EH (cell line): ENCODE measurements at regions not wholly inside any gene's neighbourhood (a gene's known extent, or its start where the extent isn't known, plus 50 kb on each side); places are given as distances from the start of the nearest gene placed in this dataset.

Experiments used
- DNase-seq: peaks from one replicate; pipeline ENCODE4 v3.0.0-alpha.2; 2015; ENCODE audit warnings: low read depth

DNA sequence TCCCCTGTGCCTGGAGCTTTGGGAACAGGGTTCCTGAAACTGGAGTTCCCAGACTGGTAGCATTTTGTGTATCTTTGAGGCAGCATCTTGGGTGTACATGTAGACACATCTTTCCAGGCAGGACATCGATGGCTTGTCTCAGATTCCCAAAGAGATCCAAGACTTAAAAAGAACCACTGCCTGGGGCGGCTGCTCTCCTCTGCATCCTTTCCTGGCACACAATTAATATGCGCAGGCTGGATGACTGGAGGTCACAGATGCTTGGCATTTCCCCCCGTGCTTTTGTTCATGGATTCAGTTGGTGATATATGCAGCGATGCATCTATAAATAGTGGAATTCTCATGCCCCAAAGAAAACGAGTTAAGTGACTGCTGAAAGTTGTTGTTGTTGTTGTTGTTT is 80.5 kb downstream of the CLDN34 start:
- DNase-seq, result peak; percentile 55

DNA sequence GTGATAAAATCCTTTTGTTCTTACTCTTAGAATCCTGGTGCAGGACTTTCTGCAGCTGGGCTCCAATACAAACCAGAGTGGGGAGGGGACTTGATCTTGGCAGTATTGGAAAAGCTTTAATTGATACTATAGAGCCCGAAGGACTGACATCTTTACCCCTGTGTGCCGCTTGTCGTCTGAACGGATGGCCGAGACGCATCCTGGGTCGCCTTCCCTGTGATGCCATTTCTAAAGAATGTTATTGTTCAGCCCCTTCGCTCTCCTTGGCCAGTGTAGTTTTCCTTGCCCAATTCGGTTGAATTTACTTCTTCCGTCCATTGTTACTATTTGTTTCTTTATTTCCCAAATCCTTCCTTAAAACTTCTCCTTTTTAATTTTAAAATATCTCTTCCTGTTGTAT is 80.9 kb downstream of the CLDN34 start:
- DNase-seq, result peak; percentile 52

DNA sequence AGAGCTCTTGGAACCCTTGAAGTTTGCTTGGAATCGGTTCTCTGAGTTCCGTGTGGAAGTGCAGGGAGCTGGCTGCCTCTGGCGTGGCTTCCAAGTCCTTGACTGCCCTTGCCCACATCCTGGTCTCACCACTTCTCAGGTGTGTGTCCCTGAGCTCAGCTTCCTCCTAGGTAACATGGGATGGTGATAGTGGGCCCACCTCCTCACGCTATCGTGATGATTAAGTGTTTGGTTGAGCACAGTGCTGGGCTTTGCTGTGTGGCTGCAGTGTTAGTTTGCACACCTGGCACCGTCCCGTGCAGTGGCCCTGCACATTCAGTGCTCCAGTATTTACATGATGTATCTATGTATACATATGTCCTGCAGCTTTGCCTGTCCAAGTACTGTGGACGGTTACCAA is 81.5 kb downstream of the CLDN34 start:
- no peak for DNase-seq

DNA sequence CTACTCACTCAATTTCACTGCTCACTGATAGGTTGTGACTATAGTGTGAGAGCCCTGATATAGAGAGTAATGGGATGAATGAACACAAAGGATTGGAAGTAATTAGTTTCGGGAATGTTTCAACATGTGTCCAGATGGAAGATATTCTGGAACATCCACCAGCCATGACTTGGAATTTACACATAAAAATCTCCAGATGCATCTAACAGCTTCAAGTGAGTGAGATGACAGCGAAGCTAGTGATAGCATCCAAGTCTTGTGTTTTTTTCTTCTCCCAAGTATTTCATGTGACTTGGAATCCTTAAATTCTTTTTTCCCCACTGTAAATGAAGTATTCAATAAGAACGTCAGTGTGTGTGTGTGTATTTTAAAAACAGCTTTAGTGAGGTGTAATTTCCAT is 82.1 kb downstream of the CLDN34 start:
- peak; percentile 56 for DNase-seq

DNA sequence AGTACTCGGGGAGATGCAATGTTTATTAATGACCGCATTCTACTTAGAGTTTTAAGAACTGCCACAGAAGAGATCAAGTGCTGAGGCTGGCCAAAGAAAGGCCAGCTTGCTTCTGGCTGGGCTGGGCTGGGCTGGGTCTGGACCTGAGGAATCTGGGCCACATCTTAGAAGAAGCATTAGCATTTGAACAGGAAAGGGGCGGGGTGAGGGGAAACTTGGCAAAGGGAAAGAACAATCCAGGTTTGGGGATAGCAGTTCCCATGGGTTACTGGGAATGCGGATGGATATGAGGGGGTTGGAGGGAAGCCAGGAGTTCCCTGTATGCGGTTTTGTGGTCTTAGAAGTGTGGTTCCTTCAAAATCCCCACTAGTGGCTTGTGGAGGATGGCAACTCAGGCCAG is 83.3 kb downstream of the CLDN34 start:
- no peak for DNase-seq

DNA sequence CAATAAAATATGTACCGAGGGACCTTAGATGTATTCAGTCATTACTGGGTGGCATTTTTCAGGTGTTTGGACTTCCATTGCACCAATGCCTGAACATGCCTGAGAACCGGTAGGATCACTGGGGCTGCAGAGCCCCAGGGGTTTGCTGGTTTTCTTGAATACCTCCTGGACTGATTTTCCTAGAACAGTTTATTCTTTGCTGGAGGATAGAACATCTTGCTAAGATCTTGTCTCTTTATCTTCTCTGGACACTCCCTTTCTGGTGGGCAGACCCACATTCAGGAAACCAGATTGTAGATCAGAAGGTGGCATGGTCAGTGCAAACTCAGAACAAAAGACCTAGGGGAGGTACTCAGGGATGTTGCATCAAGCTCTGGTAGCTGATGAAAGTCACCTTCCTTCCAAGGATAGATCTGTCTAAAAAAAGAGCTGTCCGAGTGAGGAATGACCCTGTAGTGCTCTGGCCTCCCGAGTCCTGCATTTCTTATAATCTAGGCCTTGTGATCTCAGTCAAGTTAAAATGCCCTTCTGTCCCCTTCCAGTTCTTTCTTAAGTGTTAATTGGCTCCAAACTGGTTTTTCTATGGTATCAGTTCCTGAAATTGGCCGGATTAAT is 84.8 kb downstream of the CLDN34 start:
- no peak for DNase-seq

DNA sequence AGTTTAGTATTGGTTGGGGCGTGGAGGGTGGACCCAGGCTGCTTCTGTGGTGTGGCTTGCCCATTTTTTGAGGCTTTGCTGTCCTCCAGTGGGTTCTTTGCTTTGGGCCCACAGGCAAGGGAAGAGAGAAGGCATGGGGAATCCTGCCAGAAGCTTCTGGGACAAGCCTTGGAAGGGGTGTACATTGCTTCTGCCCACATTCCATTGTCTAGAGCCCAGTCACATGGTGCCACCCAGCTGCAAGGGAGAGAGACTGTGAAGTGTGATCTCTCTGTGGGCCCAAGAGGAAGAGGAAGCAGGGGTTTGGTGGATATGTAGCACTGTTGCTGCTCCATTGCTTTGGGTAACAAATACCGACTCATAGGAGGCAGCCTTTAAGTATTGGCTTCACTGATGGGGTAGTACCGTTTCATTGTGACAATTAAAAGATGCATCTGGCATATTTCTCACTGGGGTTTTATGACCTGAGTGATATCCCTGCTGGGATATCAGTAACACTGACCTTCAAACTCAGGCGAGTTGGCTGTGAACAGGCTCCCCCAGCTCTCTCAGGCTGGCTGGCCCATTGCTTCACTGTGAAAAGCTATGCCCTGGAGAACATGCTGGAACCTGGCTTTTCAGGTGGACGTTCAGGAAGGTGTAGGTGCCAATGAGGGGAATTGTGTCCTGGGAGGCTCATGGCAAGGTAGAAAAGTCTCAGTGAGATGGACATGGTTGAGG is 85.9 kb downstream of the CLDN34 start:
- peak; percentile 52 for DNase-seq

DNA sequence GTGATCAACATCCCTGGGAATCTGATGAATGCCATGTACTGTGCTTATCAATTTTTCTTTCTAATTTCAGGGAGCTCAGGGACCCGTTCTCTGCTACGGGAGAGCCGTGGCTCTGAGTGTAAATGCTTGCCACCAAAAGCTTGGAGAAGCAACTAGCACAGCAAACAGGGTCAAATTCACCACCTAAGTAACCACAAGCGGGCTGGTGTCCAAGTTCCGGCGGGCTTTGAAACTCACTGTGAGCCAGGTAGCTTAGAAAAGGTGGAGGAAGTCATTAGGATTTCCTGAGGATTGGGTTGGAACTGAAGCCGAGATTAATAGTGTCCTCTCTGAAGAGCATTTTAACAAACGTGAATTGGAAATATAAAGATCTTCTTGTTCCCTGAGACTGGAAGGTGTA is 87.2 kb downstream of the CLDN34 start:
- DNase-seq, result no peak

DNA sequence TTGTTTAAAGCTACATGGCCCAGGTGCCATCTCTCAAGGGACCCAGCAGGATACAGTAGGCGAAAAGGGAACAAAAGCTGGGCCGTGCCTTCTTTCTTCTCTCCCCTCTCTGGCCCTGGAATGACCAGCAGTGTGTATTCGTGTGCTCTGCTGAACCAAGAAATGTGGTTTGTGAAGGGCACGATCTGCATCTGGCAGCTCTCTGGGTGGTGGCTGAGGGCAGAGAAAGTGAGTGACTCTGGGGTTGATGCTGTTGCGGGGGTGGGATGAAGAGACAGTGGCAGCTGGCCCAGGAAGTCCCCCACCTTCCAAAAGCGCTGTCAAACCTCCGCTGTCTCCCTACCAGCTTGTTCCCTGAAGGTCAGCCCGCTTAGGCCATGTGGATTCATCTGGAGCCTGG is 88.3 kb downstream of the CLDN34 start:
- no peak for DNase-seq

DNA sequence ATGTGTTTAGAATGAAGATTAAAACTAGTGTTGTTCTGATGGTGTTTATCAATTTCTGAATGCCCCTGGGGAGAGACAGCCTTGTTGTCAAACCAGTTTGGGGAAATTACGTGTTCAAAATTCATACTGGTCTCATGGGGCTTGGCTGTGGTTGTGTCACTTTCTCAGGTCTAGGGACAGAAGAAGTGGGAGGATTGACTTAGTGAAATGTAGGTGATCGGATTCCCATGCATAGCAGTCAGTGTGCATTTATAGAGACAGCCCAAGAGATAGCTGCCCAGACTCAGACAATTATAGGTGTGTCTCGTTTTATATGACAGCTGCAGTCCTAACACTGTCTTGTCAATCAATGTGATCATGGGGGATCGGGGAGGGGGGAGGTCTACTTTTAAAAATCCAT is 94.4 kb upstream of the CLCN4 start:
- no peak for DNase-seq

DNA sequence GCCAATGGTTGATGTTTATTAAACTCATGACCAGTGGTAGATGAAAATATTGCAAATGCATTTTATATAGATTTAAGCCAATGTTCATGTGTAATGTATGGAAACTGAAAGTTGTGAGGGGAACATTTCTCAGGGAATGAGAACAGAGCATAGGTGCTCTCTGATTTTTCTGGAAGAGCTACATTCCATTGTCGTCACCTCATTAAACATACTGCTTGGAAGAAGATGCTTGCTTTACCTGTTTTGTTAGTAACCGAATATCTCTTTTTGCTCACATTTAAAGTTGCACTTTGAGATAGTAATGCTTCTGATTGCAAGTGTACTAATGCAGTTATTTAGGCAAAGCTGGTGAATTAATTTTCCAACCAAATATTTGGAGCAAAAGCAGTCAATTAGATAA is 93.8 kb upstream of the CLCN4 start:
- DNase-seq, result no peak

DNA sequence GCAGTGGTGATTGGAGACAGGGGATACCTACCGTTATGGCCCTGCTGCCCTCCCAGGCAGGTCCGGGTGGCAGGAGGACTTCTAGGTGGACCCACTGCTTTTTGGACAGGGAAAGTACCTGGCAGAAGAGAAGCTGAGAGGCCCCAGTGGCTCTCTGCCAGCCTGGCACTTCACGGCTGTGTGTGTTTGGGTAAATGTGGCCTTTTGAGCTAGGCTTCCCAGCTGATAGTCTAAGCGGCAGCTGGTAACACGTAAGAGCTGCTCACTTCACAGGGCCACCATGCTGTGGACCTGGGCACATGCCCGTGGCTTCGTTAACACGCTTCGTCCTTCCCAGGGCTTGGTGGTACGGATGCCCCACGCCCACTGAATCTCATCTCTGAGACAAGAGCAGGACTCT is 92.0 kb upstream of the CLCN4 start:
- no peak for DNase-seq

DNA sequence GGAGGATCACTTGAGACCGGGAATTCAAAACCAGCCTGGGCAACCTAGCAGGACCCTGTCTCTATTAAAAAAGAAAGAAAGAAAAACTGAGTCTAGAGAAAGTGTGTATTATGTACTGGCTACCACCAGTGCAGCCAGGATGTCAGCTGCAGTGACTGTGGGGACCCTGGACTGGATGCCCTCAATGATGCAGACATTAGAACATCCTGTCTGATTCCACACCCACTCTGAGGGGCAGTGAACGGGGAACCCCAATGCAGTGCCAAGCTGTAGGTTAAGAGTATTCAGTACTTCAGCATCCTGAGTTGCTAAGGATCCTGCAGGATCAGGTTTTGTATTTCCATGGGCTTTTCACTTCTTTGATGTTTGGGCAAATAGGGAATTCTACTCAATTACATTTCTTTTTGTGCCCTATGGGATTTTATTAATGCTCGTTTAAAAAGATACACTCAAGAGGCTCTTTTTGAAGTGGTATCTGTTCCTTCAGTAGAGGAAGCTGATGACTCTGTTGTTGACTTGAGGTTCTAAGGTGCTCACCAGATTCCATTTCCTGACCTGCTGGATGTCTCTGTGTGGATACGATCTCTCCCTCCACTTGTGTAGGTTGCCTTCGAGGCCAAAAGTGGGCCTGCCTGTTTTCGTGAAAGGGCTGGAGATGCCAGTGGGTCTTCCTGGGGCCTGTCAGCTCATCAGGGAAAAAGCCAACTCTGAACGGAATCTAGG is 85.9 kb upstream of the CLCN4 start:
- no peak for DNase-seq

DNA sequence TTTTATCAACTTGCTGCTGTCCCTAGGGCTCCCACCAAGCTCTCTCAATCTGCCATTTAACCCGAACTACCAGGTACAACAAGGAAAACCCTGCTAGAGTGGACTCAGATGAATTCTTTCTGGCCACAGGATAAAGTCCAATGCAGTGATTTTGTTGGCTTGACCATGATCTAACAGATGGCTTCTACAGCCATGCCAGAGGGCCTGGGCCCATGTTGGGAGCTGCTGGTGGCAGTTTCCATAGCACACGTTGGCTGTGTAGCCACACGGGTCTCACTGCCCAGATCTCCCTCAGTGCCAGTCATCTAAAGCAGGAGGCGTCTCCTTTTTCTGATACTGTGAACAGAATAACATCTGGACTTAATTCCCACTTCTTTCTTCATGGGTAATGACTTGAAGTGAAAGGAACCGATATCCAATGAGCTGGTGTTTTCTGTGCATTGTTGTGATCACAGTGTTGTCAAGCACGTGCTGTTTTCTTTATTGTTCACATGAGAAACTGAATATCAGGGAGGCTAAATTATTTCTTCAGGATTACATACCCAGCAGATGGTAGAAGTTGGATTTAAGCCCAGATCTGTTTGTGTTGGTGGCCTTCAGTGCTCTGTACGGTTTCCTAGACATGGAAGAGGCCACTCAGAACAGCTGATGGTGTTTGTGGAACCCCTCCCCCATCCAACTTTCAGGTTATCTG is 85.2 kb upstream of the CLCN4 start:
- DNase-seq, result no peak

DNA sequence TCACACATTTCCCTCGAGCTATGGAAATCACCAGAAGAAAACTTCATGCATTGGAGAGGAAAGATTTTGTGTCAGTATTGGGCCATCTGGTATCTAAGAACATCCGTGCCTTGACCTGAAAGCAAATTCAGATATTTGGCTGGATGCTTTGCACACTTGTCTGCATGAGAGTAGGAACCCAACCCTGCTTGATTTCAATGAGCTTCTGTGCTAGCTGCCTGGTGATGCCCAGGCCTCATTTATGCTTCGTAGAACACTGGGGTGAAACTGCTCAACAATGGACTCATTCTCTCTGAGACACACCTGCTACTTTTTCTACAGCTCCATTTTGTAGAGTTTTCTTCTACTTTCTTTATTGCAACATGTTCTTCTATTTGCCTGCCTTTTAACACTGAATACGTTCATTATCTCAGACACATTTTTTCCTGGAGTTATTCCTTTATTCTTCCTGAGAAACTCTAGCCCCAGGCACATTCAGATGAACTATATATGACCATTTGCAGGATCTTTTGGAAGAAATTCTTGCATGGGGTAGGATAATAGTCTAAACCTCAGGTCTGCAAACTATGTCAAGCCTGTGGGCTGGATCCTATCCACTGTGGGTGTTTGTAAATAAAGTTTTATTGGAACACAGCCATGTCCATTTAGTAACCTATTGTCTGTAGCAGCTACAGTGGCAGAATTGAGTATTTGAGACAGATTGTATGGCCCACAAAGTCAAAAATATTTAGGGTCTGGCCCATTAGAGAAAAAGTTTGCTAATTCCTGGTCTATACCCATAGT is 83.8 kb upstream of the CLCN4 start:
- DNase-seq, result no peak

DNA sequence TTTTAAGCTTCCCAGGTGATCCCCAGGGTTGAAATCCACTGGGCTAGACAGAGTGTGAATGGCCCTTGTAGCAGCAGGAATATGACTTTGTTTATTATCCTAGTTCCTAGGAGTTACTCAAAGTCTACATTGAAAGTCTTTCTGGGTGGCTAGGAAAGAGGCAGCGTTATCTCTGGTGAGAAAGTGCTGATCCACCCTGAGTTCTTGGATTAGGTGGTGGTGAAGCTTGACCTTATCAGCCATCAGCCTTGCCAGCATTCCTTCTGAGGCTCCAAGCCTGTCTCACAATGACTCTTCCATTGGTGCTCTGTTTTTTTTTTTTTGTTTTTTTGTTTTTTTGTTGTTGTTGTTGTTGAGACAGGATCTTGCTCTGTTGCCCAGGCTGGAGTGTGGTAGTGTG is 83.1 kb upstream of the CLCN4 start:
- no peak for DNase-seq

DNA sequence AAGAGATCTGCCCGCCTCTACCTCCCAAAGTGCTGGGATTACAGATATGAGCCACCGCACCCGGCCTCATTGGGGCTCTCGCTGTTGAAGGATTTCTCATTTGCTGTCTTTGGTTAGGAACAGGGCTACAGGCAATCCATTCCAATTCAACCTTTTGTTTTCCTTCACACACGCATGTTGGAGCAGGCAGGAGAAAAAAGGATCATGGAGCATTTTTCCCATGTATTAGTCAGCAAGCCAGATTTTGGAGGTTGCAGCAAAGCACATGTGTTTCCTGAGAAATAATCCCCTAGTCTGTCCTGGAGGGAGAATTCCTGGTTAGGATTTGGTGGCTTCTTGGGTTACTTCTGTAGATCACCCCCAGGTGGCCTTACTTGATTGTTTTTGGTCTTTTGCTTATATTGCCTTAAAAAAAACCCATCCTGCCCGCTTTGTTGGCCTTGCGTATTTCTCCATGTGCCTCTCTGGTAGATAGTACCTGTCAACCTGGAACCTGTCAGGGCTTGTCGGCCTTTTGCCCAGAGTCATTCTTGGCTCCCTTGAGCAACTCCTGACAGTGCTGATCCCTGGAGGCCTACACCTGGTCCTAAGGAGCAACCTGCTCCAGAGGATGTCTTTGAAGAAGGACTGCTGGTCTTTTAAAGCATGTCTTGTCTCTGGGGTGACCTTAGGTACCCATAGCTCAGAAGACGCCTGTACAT is 82.4 kb upstream of the CLCN4 start:
- no peak for DNase-seq

DNA sequence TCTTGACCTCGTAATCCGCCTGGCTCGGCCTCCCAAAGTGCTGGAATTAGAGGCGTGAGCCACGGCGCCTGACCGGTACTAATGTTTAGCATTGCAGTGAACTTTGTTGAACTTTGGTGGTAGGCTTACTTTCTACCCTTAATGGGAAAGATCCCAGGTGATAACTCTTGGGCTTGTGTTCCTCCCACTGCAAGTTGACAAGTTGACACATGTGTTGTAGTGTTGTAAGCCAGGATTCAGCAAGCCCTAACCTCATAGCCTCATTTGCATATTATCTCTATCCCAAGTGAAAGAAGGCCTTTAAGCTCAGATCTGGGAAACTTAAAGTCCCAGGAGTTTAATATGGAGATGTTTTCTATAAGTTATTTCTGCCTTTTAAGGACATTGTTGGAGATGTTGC is 80.0 kb upstream of the CLCN4 start:
- DNase-seq, result no peak

DNA sequence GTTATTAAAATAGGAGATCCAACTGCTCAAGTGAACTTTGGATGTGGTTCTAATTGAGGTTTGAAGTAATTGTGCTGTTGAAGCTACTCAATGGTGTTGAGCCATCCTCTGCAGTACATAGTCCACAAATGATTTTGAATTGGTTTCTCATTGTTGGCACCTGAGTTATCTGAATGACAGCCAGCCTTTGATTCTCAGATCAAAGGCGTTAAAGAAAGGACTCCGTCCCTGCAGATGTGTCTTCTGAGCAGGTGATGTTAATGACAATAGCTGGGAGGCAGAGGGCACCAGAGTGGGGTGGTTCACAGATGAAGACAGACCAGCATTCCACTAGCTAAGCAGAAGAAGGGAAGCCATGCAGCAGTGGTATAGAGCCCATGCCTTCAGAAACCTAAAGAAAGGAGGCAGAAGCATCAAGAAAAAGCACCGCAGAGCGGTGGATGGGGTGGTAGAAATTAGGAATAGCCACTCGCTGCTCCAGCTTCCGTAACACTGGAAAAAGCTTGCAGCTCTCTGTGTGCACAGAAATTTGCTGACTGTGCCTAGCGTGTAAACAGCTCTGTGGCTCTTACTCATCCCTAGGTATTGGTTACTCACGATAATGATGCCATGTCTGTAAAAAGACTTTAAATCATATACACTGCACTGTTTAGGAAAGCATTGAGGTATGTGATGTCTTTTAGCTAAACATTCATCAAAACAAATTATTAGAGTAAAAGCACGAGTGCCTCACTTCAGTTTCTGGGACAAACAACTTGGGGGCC is 79.2 kb upstream of the CLCN4 start:
- peak; percentile 25 for DNase-seq

DNA sequence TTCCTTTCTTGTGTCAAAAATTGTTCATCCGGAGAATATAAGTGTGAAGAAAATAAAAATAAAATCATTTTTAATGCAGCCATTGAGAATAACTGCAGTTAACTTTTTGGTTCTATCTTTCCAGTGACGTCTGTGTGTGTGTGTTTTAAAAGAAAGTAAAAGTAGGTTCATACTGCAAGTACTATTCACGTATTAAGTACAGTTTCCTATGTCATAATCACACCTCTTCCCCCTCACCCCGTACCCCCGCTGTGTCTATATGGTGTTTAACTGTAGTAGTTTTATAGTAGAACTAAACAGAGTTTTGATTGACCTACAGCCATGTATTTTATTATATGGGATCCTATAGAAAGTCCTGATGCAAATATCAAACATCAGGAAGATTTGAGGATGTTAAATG is 78.5 kb upstream of the CLCN4 start:
- no peak for DNase-seq

DNA sequence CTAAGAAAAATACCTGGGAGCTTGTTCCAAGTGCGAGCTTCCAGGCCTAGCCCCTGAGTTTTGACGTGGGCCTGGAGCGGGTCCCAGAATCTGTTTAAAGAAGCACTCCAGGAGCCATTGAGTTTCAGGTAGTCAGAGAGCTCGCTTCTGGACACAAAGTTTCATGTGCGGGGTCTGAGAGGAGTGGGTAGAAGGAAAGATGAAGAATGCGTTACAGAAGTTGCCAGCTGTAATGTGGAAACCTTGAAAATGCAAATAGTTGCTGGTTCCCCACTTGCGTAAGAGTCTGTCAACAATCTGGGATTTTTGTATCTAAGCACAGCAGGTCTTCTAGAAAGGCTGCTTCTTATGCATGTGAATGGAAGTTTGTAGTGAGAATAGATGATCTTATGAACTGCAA is 77.5 kb upstream of the CLCN4 start:
- no peak for DNase-seq
